GM23248 (cell line): ENCODE measurements at regions not wholly inside any gene's neighbourhood (a gene's known extent, or its start where the extent isn't known, plus 50 kb on each side); places are given as distances from the start of the nearest gene placed in this dataset.

Source experiments
- EZH2 ChIP-seq: fragments of 200-600 bp; sonication (generic); IDR thresholded peaks from 2 replicates; pipeline ENCODE4 v1.6.1; 2018; ENCODE audit warnings: antibody characterized with exemption, mild to moderate bottlenecking; ENCODE audit not compliant: insufficient read depth, poor library complexity, severe bottlenecking
- EZH2phosphoT487 ChIP-seq: fragments of 200-600 bp; sonication (generic); IDR thresholded peaks from 2 replicates; pipeline ENCODE4 v1.6.1; 2018; ENCODE audit warnings: antibody characterized with exemption, moderate library complexity, mild to moderate bottlenecking, low read depth; ENCODE audit not compliant: insufficient read depth

DNA sequence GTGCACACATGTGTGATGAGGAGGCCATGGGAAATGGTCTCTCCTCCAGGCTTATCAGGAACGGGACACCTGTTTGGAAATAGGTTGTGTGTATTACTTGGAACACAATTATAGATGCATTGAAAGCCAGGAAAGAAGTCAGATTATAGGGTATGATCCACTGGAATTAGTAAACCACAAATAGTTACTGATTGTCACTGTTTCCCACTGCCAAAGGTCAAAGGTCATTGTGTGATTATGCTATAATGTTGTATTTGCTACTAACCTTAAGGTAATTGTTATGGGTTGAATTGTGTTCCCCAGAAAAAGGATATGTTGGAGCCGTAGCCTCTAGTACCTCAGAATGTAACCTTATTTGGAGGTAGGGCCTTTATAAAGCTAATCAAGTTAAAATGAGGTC, 129.9 kb upstream of the FBXO33 start:
- TF ChIP-seq EZH2, result no peak
- TF ChIP-seq EZH2phosphoT487, result no peak
